Vagina (tissue), 2 donors: ENCODE measurements at regions not wholly inside any gene's neighbourhood (a gene's known extent, or its start where the extent isn't known, plus 50 kb on each side); places are given as distances from the start of the nearest gene placed in this dataset.

Experiments used
- CTCF ChIP-seq, 3 experiments: fragments of 450-650 bp in 2 of 3; fragments of 200-600 bp in 1 of 3; sonication (generic) in 1 of 3; IDR thresholded peaks; one replicate each; pipeline ENCODE4 v1.5.1; 2017 to 2019; ENCODE audit warnings: antibody characterized with exemption in 3 of 3, mild to moderate bottlenecking in 2 of 3, moderate library complexity in 2 of 3
- POLR2A ChIP-seq, 2 donors: fragments of 450-650 bp; IDR thresholded peaks; one replicate each; pipeline ENCODE4 v1.6.1; 2017; ENCODE audit warnings: antibody characterized with exemption in 2 of 2, mild to moderate bottlenecking in 2 of 2, moderate library complexity in 2 of 2
- POLR2AphosphoS5 ChIP-seq, 2 donors: sonication (generic); formaldehyde crosslinking; IDR thresholded peaks; one replicate each; pipeline ENCODE4 v1.9.0; 2017; ENCODE audit warnings: antibody characterized with exemption in 2 of 2, mild to moderate bottlenecking in 2 of 2, low read depth in 1 of 2; ENCODE audit not compliant: insufficient read depth in 1 of 2

GRCh38 chrX:1894740-1895139 is 279.9 kb downstream of the ASMT start:
- TF ChIP-seq CTCF (IDR thresholded peaks at IDR 0.05) (no peak), POLR2A (IDR thresholded peaks at IDR 0.05) (no peak), POLR2AphosphoS5 (IDR thresholded peaks at IDR 0.05; ENCODE audit: insufficient read depth in 1 of 2, low read depth in 1 of 2) (no peak)
